ENCODE measurements at regions not wholly inside any gene's neighbourhood (a gene's known extent, or its start where the extent isn't known, plus 50 kb on each side); places are given as distances from the start of the nearest gene placed in this dataset.

- DNase-seq (ENCODE audit: insufficient read length, low spot score) (no peak), FAIRE-seq (no peak)
Measured at GRCh38 chr13:111964411-111965035, 102.4 kb upstream of the SOX1 start.

GRCh38 chr13:111965466-111966214 is 101.3 kb upstream of the SOX1 start:
- no peak for DNase-seq (ENCODE audit: insufficient read length, low spot score)
- FAIRE-seq: no peak

GRCh38 chr13:111966933-111967332 is 100.0 kb upstream of the SOX1 start:
- FAIRE-seq (no peak), DNase-seq (ENCODE audit: insufficient read length, low spot score) (no peak)

- FAIRE-seq: no peak
- DNase-seq (ENCODE audit: insufficient read length, low spot score): no peak
Measured at GRCh38 chr13:111967572-111968201, 99.3 kb upstream of the SOX1 start.

GRCh38 chr13:111968336-111969010 is 98.5 kb upstream of the SOX1 start:
- no peak for DNase-seq (ENCODE audit: insufficient read length, low spot score)
- no peak for FAIRE-seq

GRCh38 chr13:111969551-111970135 is 97.3 kb upstream of the SOX1 start:
- FAIRE-seq: no peak
- DNase-seq (ENCODE audit: insufficient read length, low spot score): no peak

GRCh38 chr13:111970494-111971141 is 96.3 kb upstream of the SOX1 start:
- DNase-seq (ENCODE audit: insufficient read length, low spot score): no peak
- FAIRE-seq: no peak

GRCh38 chr13:111971891-111972780 is 94.8 kb upstream of the SOX1 start:
- DNase-seq (ENCODE audit: insufficient read length, low spot score): no peak
- FAIRE-seq: no peak

- no peak for DNase-seq (ENCODE audit: insufficient read length, low spot score)
- FAIRE-seq: no peak
Measured at GRCh38 chr13:111973186-111973585, 93.8 kb upstream of the SOX1 start.

- FAIRE-seq (no peak), DNase-seq (ENCODE audit: insufficient read length, low spot score) (no peak)
Measured at GRCh38 chr13:111973605-111974340, 93.2 kb upstream of the SOX1 start.

GRCh38 chr13:111974341-111974640 is 92.7 kb upstream of the SOX1 start:
- FAIRE-seq (no peak), DNase-seq (ENCODE audit: insufficient read length, low spot score) (no peak)

- peak; percentile 66 for FAIRE-seq
- DNase-seq (ENCODE audit: insufficient read length, low spot score): no peak
Measured at GRCh38 chr13:111975539-111976473, 91.1 kb upstream of the SOX1 start.

GRCh38 chr13:111976474-111977178 is 90.3 kb upstream of the SOX1 start:
- FAIRE-seq (no peak), DNase-seq (ENCODE audit: insufficient read length, low spot score) (no peak)

- DNase-seq (ENCODE audit: insufficient read length, low spot score) (no peak), FAIRE-seq (no peak)
Measured at GRCh38 chr13:111977179-111977506, 89.8 kb upstream of the SOX1 start.

- no peak for DNase-seq (ENCODE audit: insufficient read length, low spot score)
- no peak for FAIRE-seq
Measured at GRCh38 chr13:111978546-111978945, 88.4 kb upstream of the SOX1 start.

- no peak for FAIRE-seq
- DNase-seq (ENCODE audit: insufficient read length, low spot score): no peak
Measured at GRCh38 chr13:111980146-111980929, 86.6 kb upstream of the SOX1 start.

GRCh38 chr13:111981006-111981405 is 85.9 kb upstream of the SOX1 start:
- FAIRE-seq (no peak), DNase-seq (ENCODE audit: insufficient read length, low spot score) (no peak)

Measured in HTR-8/SVneo (cell line).